NCI-H1417 treated with DMSO at 0.1 percent for 48 hours (cell line): ENCODE measurements at regions not wholly inside any gene's neighbourhood (a gene's known extent, or its start where the extent isn't known, plus 50 kb on each side); places are given as distances from the start of the nearest gene placed in this dataset.
"Not testable (repeated sequence)": the region's sequence is repeated elsewhere in the genome, so short reads cannot be mapped to it uniquely, and the experiment has no call there.

ENCODE experiments used
- DNase-seq: peaks from one replicate; lab custom pipeline; 2025; lab: John Stamatoyannopoulos, UW

DNA sequence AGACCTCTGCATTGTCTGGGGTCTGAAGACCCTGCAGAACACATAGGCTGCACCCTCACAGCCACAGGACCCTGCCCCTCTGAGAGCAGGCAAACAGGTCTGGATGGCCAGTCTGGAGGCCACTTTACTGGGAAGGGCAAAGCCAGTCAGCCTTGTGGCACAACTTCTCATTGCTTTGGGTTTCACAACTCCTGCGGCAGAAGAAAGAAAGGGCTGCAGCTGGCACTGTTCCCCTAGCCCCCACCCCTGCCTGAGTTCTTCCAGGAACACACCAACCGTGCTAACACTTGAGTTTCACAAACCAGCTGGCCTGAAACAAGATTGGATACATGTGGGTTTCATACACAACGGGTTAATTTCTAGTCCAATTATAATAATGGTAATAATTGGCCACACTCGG, 276.5 kb upstream of the MGAT5 start:
- DNase-seq = peak; percentile 7

- DNase-seq = no peak
These were observed 271.6 kb upstream of the MGAT5 start for GRCh38 chr2:133982256-133982655.

- DNase-seq = no peak
These were observed 268.3 kb upstream of the MGAT5 start for GRCh38 chr2:133985563-133985962.

DNA sequence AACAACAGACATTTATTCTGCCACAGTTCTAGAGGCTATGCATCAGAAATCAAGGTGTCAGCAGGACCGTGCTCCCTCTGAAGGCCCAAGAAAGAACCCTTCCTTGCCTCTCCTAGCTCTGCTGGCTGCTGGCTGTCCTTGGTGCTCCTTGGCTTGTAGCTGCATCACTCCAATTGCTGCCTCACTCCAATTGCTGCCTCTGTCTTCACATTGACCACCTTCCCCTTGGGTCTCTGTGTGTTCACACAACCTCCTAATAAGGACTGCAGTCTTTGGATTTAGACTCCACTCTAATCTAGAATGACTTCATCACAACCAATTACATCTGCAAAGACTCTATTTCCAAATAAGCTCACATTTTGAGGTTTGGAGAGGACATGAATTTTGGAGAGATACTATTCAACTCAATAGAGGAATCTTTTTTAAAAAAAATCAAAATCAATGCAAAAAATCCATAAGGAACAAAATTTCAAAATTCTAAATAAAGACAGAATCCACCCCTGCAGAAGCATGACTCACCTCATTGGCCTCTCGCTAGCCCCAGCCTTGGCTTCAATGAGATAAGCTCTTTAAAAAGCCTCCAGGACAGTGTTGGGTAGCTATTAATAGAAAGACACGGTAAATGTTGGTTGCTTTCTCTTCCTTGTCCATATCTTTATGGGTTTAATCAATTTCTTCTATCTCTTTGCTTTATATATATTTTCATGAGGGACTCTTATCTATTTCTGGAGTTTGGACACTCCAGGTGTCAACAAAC, 267.6 kb upstream of the MGAT5 start:
- no peak for DNase-seq

DNA sequence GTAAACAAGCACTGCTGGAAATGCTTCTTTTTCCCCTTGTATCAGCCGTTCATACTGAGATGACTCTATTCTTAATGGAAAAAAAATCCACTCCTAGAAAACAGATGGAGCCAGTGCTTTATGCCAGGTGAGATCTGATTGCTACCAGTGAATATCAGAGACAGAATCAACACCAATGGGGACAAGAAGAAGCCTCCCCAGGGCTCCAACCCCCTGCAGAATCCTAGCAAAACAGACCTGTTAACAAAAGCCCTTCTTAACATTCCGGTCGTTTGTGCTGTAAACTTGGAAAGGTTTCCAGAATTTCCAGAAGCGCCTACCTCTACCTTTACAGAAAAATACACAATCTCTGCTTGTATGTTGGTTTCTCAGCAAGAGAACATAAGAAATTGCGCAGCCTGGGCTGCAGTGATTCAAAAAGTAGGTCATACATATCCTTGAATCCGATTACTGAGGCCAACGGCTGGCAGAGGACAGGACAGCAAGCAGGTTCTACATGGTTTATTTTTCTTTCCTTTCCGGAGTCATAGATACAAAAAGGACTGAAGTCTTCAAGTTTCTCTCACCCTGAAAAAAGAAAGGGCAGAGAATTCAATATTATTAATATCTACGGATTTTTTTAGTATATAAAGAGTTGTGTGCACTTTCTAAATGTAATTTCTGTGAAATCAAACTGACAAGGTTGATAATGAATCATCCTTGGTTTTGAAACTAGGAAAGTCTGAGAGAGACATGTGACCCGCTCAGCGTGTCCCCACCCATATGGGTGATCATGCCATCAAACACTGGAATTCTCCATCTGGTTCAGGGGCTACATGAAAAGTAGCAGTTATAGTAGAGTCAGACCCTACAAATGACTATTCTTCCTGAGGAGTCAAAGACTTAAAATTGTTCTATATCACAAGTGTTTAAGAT, 266.7 kb upstream of the MGAT5 start:
- no peak for DNase-seq

- DNase-seq = no peak
These were observed 265.5 kb upstream of the MGAT5 start for GRCh38 chr2:133988316-133988891.

GRCh38 chr2:133991606-133992168, 262.2 kb upstream of the MGAT5 start:
- no peak for DNase-seq

DNA sequence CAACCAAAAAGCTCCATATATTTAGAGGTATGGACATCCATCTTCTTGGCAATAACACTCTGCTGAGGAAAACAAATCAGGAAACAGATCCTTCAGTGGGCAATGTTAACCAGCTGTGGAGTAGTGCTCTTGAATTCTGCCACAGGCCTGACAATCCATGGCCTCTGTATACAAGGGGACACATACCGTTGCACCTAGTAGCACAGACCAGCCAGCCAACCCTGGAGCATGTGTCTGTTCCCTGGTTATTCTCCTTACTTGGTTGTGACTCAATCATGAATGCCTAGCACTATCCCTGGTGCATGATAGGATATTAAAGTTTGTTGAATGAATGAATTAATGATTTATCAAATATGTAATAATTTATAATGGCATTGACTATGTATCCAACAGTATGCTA, 261.4 kb upstream of the MGAT5 start:
- no peak for DNase-seq

GRCh38 chr2:133993160-133993559, 260.7 kb upstream of the MGAT5 start:
- no peak for DNase-seq

DNA sequence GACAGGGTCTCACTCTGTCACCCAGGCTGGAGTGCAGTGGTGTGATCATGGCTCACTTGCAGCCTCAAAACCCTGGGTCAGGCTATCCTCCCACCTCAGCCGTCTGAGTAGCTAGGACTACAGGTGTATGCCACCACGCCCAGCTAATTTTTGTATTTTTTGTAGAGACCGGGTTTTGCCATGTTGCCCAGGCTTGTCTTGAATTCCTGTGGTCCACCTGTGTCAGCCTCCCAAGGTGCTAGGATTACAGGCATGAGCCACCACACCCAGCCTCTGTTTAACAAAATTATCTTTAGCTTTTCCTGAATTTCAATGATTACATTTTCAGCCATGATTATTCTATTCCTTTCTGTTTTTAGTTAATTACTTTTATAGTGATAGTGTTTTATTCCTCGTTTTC, 255.1 kb upstream of the MGAT5 start:
- DNase-seq = not testable (repeated sequence)

DNA sequence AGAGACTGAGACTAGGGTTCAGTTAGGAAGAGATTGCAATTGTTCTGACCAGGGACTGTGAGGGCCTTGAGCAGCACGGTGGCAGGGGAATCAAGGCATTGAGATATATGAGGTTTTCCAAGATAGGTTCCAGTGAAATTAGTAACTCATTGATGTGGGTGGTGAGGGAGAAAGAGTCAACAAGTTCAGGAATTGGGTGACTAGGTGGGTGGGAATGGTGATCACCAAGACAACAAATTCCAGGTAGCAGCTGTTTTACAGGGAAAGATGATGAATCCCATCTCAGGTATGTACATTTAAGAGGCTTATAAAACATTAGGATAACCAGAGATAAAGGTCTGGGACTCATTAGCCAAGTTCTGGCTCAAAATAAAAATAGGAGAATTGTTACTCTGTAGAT, 251.5 kb upstream of the MGAT5 start:
- no peak for DNase-seq

DNA sequence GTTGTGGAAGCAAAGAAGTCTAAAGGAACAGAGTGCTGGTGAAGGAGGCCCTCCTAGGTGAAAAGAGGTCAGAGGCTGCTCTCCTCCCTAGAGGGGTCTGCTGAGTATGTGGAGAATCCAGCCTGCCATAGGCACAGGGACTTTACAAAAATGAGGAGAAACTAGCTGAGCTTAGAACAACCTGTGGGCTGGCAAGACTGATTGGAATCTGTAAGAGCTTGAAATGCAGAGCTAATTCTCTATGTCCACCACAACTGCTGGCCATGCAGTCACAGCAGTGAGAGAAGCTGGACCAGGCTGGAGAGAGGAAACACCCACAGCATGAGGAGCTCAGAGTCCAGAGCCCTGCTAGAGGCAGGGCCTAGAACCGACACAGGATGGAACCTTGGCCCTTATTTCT, 251.0 kb upstream of the MGAT5 start:
- no peak for DNase-seq

- DNase-seq = no peak
These were observed 249.4 kb upstream of the MGAT5 start for GRCh38 chr2:134004467-134004866.

GRCh38 chr2:134008837-134009236, 245.0 kb upstream of the MGAT5 start:
- no peak for DNase-seq

- no peak for DNase-seq
These were observed 244.4 kb upstream of the MGAT5 start for GRCh38 chr2:134009440-134009839.

GRCh38 chr2:134009906-134010305, 244.0 kb upstream of the MGAT5 start:
- DNase-seq = not testable (repeated sequence)

DNA sequence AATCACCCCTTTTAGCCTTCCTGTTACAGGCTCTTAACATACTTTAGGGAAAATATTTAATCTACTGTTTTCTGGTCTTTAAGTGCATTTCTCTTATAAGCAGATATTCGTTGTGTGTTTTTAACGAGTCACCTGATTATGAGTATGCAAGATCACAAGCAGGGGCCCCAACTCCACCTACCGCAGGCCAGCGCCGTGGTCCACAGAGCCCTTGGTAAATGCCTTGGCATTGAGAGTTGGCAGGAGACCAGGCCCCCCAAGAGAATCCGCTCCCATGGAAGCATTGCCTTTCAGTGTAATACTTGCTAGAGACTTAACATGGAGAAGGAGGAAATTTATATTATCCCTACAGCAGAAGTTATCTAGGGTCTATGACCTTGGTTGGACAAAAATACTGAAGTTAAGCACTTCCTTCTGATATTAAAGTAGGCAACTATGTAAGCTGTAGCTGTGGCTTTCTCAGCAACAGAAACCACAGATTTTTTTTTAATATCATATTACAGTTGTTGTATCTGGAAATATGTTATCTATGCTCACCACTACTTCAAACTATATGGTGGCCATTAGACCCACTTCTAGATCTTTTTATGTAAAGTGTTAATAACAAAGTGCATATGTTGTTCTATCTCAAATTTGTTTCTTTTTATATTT, 241.8 kb upstream of the MGAT5 start:
- DNase-seq = no peak

GRCh38 chr2:134014196-134014960, 239.5 kb upstream of the MGAT5 start:
- DNase-seq = no peak

DNA sequence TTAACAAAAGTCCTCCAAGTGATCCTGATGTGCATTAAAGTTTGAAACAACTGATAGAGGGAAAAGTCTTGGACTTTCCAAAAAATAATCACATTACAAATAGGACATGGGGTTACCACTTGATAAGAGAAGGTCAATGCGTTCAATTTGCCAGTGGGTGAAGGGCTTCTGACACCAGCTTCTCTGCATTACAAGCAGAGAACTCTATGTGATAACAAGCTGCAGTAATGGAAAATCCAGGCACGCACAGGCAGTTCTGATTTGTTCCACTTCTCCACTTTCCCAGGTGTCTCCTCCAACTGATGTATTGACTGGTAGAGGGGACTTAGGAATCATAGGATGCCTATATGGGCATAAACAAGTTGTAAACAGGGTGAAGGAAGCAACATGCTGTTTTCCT, 234.0 kb upstream of the MGAT5 start:
- DNase-seq = no peak

DNA sequence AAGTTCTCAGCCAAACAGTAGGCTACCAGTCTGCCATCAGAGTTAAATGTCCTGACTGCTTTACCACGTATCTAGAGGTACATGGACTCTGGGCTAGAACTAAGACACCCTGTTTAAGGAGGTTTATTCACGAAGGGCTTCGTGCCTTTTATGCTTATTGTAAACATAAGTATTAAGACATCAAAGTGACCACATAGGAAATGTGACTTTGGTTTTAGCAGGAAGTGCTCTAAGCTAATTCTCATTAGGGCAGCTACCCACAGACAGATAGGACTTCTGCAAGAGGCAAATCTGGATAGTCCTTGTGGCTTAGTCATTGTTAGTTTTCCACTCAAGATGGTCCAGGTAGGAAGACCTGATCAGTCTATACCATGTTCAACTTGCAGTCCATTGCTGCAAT, 233.3 kb upstream of the MGAT5 start:
- DNase-seq = no peak

- no peak for DNase-seq
These were observed 231.9 kb upstream of the MGAT5 start for GRCh38 chr2:134021830-134022524.
